ENCODE measurements at regions not wholly inside any gene's neighbourhood (a gene's known extent, or its start where the extent isn't known, plus 50 kb on each side); places are given as distances from the start of the nearest gene placed in this dataset.
"Not testable (repeated sequence)": the region's sequence is repeated elsewhere in the genome, so short reads cannot be mapped to it uniquely, and the experiment has no call there.

DNA sequence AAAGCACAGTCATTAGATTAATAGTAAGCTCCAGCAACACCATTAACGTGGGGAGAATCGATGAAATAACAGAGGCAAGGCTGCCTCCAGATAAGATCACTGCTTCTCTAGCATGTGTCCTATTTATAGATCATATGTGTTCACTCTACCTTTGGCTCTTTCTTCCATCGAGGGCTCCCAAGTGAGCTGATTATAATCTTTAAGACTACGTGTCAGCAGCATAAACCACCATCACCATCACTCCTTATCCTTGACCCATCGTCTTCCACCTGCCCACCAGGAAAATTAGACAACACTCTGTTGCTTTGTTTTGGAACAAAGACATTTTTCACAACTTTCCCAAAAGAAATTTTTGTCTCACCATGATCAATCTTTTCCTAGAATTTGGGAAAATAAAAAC, 71.2 kb upstream of the CARD11 start:
- Mint-ChIP-seq H3K27me3 (no peaks in the 10 kb centered on the region), H3K36me3 (peaks cover 0 to 16% (median 11%) of the 10 kb centered on the region in 3 donors), H3K4me1 (peaks cover 28 to 74% (median 49%) of the 10 kb centered on the region in 4 donors), H3K9me3 (peaks cover 0 to 27% (median 6%) of the 10 kb centered on the region in 9 donors), H3K27ac (peak overlapping the region in 3 of 10 donors; percentile 27 to 93 (median 93)), H3K4me3 (peak overlapping the region in 1 of 10 donors; percentile 95)
- POLR2A ChIA-PET, result interaction anchor here (0.6 to 7.7 kb wide), 5 partner anchors 22 to 896 kb away, joined by 3 to 43 read pairs (median 4); no protein-coding TSS in a partner anchor
- DNase-seq (no peak), ATAC-seq (no peak)

DNA sequence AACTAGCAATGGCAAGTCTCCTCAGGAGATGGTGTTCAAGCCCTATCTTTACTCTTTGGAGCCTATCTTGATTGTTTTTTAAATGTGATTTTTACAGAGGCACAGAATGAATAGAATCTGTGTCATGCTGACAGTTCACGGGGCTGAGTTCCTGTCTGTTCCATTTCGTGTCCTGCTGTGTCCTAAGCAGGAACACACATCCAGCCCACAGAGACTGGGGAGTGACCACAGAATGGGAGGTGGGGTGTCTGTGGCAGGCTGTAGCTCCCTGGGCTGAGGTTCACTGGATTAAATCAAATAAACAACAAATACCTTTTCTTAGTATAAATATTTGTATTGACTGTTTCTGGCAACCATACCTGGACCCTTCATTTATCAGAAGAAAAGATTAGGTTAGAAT, 73.4 kb upstream of the CARD11 start:
- POLR2A ChIA-PET, result interaction anchor here (0.6 to 7.7 kb wide), 3 partner anchors 24 to 134 kb away, joined by 3 to 43 read pairs (median 8); no protein-coding TSS in a partner anchor
- DNase-seq, result no peak
- Mint-ChIP-seq H3K9me3 (peaks cover 0 to 38% (median 13%) of the 10 kb centered on the region in 9 donors), H3K27ac (peak overlapping the region in 8 of 10 donors; percentile 40 to 97 (median 88)), H3K4me3 (peak overlapping the region in 7 of 10 donors; percentile 80 to 95 (median 88)), H3K4me1 (peaks cover 31 to 73% (median 47%) of the 10 kb centered on the region in 4 donors), H3K27me3 (no peaks in the 10 kb centered on the region), H3K36me3 (peaks cover 0 to 28% (median 16%) of the 10 kb centered on the region in 3 donors)
- ATAC-seq, result no peak

GRCh38 chr7:3117488-3118231, 74.0 kb upstream of the CARD11 start:
- no peaks in the 10 kb centered on the region for H3K27me3 Mint-ChIP-seq
- peak overlapping the region in 8 of 10 donors; percentile 76 to 97 (median 92) for H3K27ac Mint-ChIP-seq
- POLR2A ChIA-PET, result interaction anchor here (0.6 to 7.7 kb wide), 5 partner anchors 14 to 135 kb away, joined by 3 to 43 read pairs (median 4); no protein-coding TSS in a partner anchor
- peaks cover 0 to 39% (median 13%) of the 10 kb centered on the region in 9 donors for H3K9me3 Mint-ChIP-seq
- peaks cover 0 to 30% (median 16%) of the 10 kb centered on the region in 3 donors for H3K36me3 Mint-ChIP-seq
- DNase-seq (peak in 6 of 10 donors; percentile 14 to 54 (median 33)), ATAC-seq (peak; percentile 70 to 83)
- H3K4me1 Mint-ChIP-seq, result peaks cover 27 to 70% (median 42%) of the 10 kb centered on the region in 4 donors
- peak overlapping the region in 7 of 10 donors; percentile 80 to 95 (median 91) for H3K4me3 Mint-ChIP-seq

- H3K4me1 Mint-ChIP-seq, result peaks cover 20 to 59% (median 31%) of the 10 kb centered on the region in 4 donors
- peaks cover 0 to 25% (median 11%) of the 10 kb centered on the region in 9 donors for H3K9me3 Mint-ChIP-seq
- not testable (repeated sequence) for ATAC-seq, DNase-seq, H3K27me3 Mint-ChIP-seq
- POLR2A ChIA-PET, result interaction anchor here (7.7 kb wide), 1 partner anchor 27 kb away, joined by 43 read pairs; no protein-coding TSS in a partner anchor
- H3K27ac Mint-ChIP-seq, result peak overlapping the region in 2 of 10 donors; percentile 72 to 79
- peaks cover 0 to 26% (median 7%) of the 10 kb centered on the region in 3 donors for H3K36me3 Mint-ChIP-seq
- peak overlapping the region in 2 of 10 donors; percentile 10 to 76 for H3K4me3 Mint-ChIP-seq
Observed at GRCh38 chr7:3119352-3119927, 75.8 kb upstream of the CARD11 start.

DNA sequence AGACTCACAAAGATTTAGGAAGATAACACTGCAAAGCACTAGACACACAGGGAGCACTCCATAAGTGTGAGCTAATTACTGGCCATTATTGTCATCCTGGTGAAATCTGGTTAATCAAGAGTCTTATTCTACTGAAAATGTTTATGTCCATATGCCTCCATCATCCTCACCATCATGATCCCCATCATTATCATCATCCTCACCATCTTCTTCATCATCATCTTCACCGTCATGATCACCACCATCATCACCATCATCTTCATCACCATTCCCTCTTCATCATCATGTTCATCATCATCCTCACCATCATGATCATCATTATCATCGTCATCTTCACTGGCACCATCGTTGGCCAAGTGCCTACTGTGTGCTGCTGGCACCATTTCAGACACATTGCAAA, 76.3 kb upstream of the CARD11 start:
- peak overlapping the region in 2 of 10 donors; percentile 74 to 76 for H3K4me3 Mint-ChIP-seq
- peak overlapping the region in 5 of 10 donors; percentile 31 to 86 (median 79) for H3K27ac Mint-ChIP-seq
- no peak for ATAC-seq
- POLR2A ChIA-PET, result interaction anchor here (1.2 to 7.7 kb wide), 2 partner anchors 12 to 27 kb away, joined by 3 to 43 read pairs; no protein-coding TSS in a partner anchor
- DNase-seq, result no peak
- no peaks in the 10 kb centered on the region for H3K27me3 Mint-ChIP-seq
- H3K36me3 Mint-ChIP-seq, result peaks cover 0 to 21% (median 7%) of the 10 kb centered on the region in 3 donors
- H3K4me1 Mint-ChIP-seq, result peaks cover 20 to 56% (median 30%) of the 10 kb centered on the region in 4 donors
- H3K9me3 Mint-ChIP-seq, result peaks cover 0 to 20% (median 11%) of the 10 kb centered on the region in 9 donors

DNA sequence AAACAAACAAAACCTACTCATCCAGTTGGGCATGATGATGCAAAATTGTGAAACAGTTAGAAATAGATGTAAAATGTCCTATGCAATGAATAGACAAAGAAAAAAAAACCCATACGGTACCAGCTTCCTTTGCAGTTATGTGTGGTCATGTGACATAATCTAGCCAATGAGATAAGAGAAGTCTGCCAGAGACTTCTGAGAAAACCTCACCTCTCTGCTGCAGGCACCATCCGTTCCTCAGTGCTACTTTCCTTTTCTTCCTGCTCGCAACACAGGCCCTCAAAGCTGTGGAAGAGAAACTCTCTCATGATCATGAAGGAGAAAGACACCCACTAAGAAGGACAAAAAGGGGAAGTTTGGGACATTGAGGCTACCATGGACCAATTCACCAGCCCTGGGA, 76.8 kb upstream of the CARD11 start:
- H3K36me3 Mint-ChIP-seq, result peaks cover 0 to 17% (median 7%) of the 10 kb centered on the region in 3 donors
- no peaks in the 10 kb centered on the region for H3K27me3 Mint-ChIP-seq
- peaks cover 0 to 19% (median 10%) of the 10 kb centered on the region in 9 donors for H3K9me3 Mint-ChIP-seq
- peak in 4 of 10 donors; percentile 28 to 72 (median 49) for DNase-seq
- ATAC-seq, result peak; percentile 77 to 85
- H3K27ac Mint-ChIP-seq, result peak overlapping the region in 8 of 10 donors; percentile 24 to 86 (median 75)
- POLR2A ChIA-PET, result interaction anchor here (1.2 to 7.7 kb wide), 2 partner anchors 12 to 28 kb away, joined by 3 to 43 read pairs; no protein-coding TSS in a partner anchor
- peak overlapping the region in 7 of 10 donors; percentile 27 to 76 (median 71) for H3K4me3 Mint-ChIP-seq
- H3K4me1 Mint-ChIP-seq, result peaks cover 20 to 51% (median 29%) of the 10 kb centered on the region in 4 donors

- no peak overlapping the region for H3K4me3 Mint-ChIP-seq
- no peaks in the 10 kb centered on the region for H3K36me3 Mint-ChIP-seq
- H3K27me3 Mint-ChIP-seq, result no peaks in the 10 kb centered on the region
- no peak for DNase-seq
- H3K4me1 Mint-ChIP-seq, result no peaks in the 10 kb centered on the region
- peaks cover 0 to 11% (median 4%) of the 10 kb centered on the region in 9 donors for H3K9me3 Mint-ChIP-seq
- ATAC-seq, result no peak
- no peak overlapping the region for H3K27ac Mint-ChIP-seq
- POLR2A ChIA-PET, result interaction anchor here (0.5 kb wide), 1 partner anchor 18 kb away, joined by 3 read pairs; no protein-coding TSS in a partner anchor
Observed at GRCh38 chr7:3128857-3129490, 85.3 kb upstream of the CARD11 start.

DNA sequence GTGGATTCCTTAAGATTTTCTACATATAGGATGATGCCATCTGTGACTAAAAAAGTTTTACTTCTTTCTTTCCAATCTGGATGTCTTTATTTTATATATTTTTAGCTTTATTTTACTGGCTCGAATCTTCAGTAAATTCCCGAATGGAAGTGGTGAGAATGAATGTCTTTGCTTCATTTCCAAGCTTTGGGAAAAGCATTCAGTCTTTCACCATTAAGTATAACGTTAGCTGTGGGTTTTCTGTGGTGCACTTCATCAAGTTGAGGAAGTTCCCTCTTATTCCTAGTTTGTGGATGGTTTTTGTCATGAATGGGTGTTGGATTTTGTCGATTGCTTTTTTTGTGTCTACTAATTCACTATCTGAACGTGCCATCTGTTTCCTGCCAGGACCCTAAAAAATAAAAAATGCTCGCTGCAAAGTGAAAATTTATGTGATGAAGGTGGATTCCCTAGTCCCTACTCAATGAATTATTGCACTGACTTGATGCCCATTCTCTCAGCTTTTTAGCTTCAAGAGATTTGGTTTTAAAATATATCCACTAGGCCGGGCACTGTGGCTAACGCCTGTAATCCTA, 90.2 kb upstream of the CARD11 start:
- H3K27ac Mint-ChIP-seq, result peak overlapping the region in 1 of 10 donors; percentile 51
- H3K27me3 Mint-ChIP-seq, result no peaks in the 10 kb centered on the region
- H3K36me3 Mint-ChIP-seq, result no peaks in the 10 kb centered on the region
- H3K4me3 Mint-ChIP-seq, result no peak overlapping the region
- DNase-seq (no peak), ATAC-seq (no peak)
- POLR2A ChIA-PET, result interaction anchor here (0.5 to 0.6 kb wide), 2 partner anchors 57 to 69 kb away, joined by 3 read pairs; no protein-coding TSS in a partner anchor
- peaks cover 0 to 2% (median 0%) of the 10 kb centered on the region in 4 donors for H3K4me1 Mint-ChIP-seq
- H3K9me3 Mint-ChIP-seq, result peaks cover 0 to 11% (median 2%) of the 10 kb centered on the region in 9 donors

GRCh38 chr7:3134745-3135144, 91.1 kb upstream of the CARD11 start:
- Mint-ChIP-seq H3K27ac (no peak overlapping the region), H3K4me1 (peaks cover 0 to 2% (median 0%) of the 10 kb centered on the region in 4 donors), H3K27me3 (no peaks in the 10 kb centered on the region), H3K4me3 (no peak overlapping the region), H3K9me3 (peaks cover 0 to 11% (median 0%) of the 10 kb centered on the region in 9 donors), H3K36me3 (no peaks in the 10 kb centered on the region)
- POLR2A ChIA-PET, result interaction anchor here (0.5 to 0.8 kb wide), 3 partner anchors 9 to 68 kb away, joined by 3 read pairs; no protein-coding TSS in a partner anchor
- no peak for DNase-seq
- ATAC-seq, result no peak

- H3K4me1 Mint-ChIP-seq, result peaks cover 0 to 2% (median 0%) of the 10 kb centered on the region in 4 donors
- H3K36me3 Mint-ChIP-seq, result no peaks in the 10 kb centered on the region
- no peak overlapping the region for H3K4me3 Mint-ChIP-seq
- H3K27ac Mint-ChIP-seq, result no peak overlapping the region
- ATAC-seq, result no peak
- H3K27me3 Mint-ChIP-seq, result no peaks in the 10 kb centered on the region
- no peak for DNase-seq
- POLR2A ChIA-PET, result interaction anchor here (0.8 kb wide), 2 partner anchors 8 to 52 kb away, joined by 3 read pairs; no protein-coding TSS in a partner anchor
- H3K9me3 Mint-ChIP-seq, result peaks cover 0 to 10% (median 0%) of the 10 kb centered on the region in 9 donors
Observed at GRCh38 chr7:3135626-3136025, 92.0 kb upstream of the CARD11 start.

DNA sequence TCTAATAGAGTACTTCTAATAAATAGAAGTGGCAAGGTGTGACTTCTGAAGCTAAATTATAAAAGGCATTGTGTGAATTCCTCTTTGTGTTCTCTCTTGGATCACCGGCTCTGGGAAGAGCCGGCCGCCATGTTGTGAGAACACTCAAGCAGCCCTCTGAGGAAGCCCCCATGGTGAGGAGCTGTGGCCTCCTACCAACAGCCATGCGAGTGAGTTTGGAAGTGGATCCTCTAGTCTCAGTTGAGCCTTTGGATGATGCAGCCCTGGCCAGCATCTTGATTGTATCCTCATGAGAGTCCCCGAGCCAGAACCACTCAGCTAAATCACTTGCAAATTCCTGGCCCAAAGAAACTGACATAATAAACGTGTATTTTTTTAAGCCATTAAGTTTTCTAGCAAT, 94.5 kb upstream of the CARD11 start:
- no peaks in the 10 kb centered on the region for H3K9me3 Mint-ChIP-seq
- H3K4me3 Mint-ChIP-seq, result no peak overlapping the region
- POLR2A ChIA-PET, result interaction anchor here (0.6 kb wide), 1 partner anchor 375 kb away, joined by 5 read pairs; no protein-coding TSS in a partner anchor
- H3K36me3 Mint-ChIP-seq, result no peaks in the 10 kb centered on the region
- H3K27ac Mint-ChIP-seq, result no peak overlapping the region
- no peaks in the 10 kb centered on the region for H3K27me3 Mint-ChIP-seq
- ATAC-seq, result no peak
- no peak for DNase-seq
- peaks cover 0 to 2% (median under 1%) of the 10 kb centered on the region in 4 donors for H3K4me1 Mint-ChIP-seq
